Endothelial cell (in vitro differentiated cells): ENCODE measurements at regions not wholly inside any gene's neighbourhood (a gene's known extent, or its start where the extent isn't known, plus 50 kb on each side); places are given as distances from the start of the nearest gene placed in this dataset.

Experiments
- DNase-seq: peaks from one replicate; pipeline ENCODE4 v3.0.0; 2021; ENCODE audit warnings: low spot score
- H3K27ac Mint-ChIP-seq: one replicate; pipeline ENCODE4 v1.8.0; 2021; ENCODE audit warnings: mixed read lengths, inconsistent platforms; ENCODE audit not compliant: unreplicated experiment
- H3K27me3 Mint-ChIP-seq: one replicate; pipeline ENCODE4 v1.8.0; 2021; ENCODE audit warnings: mild to moderate bottlenecking, moderate library complexity, mixed read lengths, inconsistent platforms; ENCODE audit not compliant: unreplicated experiment
- H3K36me3 Mint-ChIP-seq: one replicate; pipeline ENCODE4 v1.8.0; 2021; ENCODE audit warnings: mild to moderate bottlenecking, low read depth, mixed read lengths, inconsistent platforms; ENCODE audit not compliant: unreplicated experiment
- H3K4me1 Mint-ChIP-seq: one replicate; pipeline ENCODE4 v1.8.0; 2021; ENCODE audit warnings: mild to moderate bottlenecking, mixed read lengths, inconsistent platforms; ENCODE audit not compliant: unreplicated experiment
- H3K4me3 Mint-ChIP-seq: one replicate; pipeline ENCODE4 v1.8.0; 2021; ENCODE audit warnings: mild to moderate bottlenecking, mixed read lengths, inconsistent platforms; ENCODE audit not compliant: unreplicated experiment
- H3K9me3 Mint-ChIP-seq: one replicate; pipeline ENCODE4 v1.8.0; 2021; ENCODE audit warnings: mixed read lengths, inconsistent platforms; ENCODE audit not compliant: unreplicated experiment
- TF ChIP-seq, protein P1 (sequence below): fragments of 200-600 bp; sonication (generic); IDR thresholded peaks from one replicate; pipeline ENCODE4 v1.5.0; 2021; ENCODE audit warnings: antibody characterized with exemption; ENCODE audit not compliant: unreplicated experiment

DNA sequence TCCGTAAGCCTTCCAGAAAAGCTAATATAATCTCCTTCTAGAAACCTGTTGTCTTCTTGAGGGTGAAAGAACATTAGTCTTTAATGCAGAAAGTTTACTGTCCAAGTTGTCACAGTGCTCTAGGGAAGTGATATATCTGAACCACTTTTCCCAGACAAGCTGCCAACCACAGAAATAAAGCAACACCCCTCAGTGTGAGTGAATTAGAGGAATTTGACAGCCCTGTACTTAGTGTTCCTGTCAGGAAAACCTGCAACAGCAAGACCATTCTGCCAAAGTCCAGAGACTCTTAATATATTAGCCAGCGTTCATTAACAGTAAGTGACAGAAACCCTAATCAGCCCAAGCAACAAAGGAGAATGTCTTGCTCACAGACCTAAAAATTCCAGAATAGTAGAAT, 137.7 kb downstream of the KATNIP start:
- no peak for DNase-seq
- peaks cover 7% of the 10 kb centered on the region for H3K36me3 Mint-ChIP-seq
- TF ChIP-seq, protein P1, sequence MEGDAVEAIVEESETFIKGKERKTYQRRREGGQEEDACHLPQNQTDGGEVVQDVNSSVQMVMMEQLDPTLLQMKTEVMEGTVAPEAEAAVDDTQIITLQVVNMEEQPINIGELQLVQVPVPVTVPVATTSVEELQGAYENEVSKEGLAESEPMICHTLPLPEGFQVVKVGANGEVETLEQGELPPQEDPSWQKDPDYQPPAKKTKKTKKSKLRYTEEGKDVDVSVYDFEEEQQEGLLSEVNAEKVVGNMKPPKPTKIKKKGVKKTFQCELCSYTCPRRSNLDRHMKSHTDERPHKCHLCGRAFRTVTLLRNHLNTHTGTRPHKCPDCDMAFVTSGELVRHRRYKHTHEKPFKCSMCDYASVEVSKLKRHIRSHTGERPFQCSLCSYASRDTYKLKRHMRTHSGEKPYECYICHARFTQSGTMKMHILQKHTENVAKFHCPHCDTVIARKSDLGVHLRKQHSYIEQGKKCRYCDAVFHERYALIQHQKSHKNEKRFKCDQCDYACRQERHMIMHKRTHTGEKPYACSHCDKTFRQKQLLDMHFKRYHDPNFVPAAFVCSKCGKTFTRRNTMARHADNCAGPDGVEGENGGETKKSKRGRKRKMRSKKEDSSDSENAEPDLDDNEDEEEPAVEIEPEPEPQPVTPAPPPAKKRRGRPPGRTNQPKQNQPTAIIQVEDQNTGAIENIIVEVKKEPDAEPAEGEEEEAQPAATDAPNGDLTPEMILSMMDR: no peak
- H3K27ac Mint-ChIP-seq: no peak overlapping the region
- H3K27me3 Mint-ChIP-seq: no peaks in the 10 kb centered on the region
- no peak overlapping the region for H3K4me3 Mint-ChIP-seq
- H3K4me1 Mint-ChIP-seq: no peaks in the 10 kb centered on the region
- no peaks in the 10 kb centered on the region for H3K9me3 Mint-ChIP-seq

DNA sequence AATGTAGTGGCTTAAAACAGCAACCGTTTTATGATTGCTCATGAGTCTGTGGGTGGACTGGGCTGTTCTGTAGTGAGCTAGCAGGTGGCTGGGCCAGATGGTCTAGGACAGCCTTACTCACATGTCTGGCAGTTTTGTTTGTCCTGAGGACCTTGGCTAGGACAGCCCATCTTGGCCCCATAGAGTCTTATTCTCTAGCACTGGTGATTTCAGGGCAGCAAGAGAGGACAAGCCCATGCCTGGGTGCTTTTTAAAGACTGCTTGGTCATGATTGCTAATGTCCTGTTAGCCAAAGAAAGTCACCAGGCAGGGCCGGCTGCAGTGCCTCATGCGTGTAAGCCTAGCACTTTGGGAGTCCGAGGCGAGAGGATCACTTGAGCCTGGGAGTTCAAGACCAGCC, 139.8 kb downstream of the KATNIP start:
- H3K4me1 Mint-ChIP-seq: no peaks in the 10 kb centered on the region
- H3K4me3 Mint-ChIP-seq: no peak overlapping the region
- TF ChIP-seq, protein P1: no peak
- no peak for DNase-seq
- H3K27me3 Mint-ChIP-seq: no peaks in the 10 kb centered on the region
- no peak overlapping the region for H3K27ac Mint-ChIP-seq
- no peaks in the 10 kb centered on the region for H3K9me3 Mint-ChIP-seq
- H3K36me3 Mint-ChIP-seq: no peaks in the 10 kb centered on the region

DNA sequence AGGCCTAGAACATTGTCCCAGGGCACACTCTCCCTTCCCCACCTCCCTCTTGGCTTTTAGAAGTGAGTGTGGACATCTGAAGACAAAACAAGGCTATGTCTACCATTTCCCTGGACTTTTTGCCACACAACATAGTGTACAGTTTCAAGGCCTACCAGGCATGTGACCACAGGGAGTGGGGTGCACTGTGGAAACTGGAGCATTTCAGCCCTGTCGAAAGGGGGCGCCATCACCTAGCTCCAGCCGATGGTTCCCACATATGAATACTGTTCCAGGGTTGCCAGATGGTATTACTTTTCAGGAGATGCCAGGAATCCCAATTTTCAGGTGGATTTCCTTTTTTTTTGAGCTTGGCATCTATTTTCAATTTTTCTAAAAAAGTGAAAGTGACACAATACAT, 140.7 kb downstream of the KATNIP start:
- Mint-ChIP-seq H3K27ac (no peak overlapping the region), H3K27me3 (no peaks in the 10 kb centered on the region), H3K4me1 (no peaks in the 10 kb centered on the region), H3K4me3 (no peak overlapping the region), H3K36me3 (no peaks in the 10 kb centered on the region), H3K9me3 (no peaks in the 10 kb centered on the region)
- TF ChIP-seq, protein P1: peak; percentile 52
- DNase-seq: peak; percentile 36

DNA sequence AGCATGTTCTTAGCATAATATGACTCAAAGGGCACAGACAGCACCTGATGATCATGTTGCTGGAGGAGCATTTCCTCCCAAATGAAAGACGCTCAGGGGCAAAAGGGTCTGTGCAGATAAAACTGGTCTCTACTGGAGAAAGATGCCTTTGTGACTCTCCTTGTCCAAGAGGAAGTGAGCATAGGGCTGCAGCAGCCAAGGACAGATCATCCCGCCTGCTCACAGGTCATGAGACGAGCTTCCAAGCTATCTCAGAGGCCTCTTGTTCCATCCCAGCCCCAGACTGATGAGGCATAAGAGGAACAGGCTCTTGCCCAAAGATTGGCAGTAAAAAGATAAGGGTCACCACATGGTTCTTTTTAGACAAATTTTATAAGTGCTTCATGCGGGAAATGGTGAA, 141.8 kb downstream of the KATNIP start:
- Mint-ChIP-seq H3K27me3 (no peaks in the 10 kb centered on the region), H3K4me3 (no peak overlapping the region), H3K4me1 (no peaks in the 10 kb centered on the region), H3K36me3 (no peaks in the 10 kb centered on the region), H3K27ac (no peak overlapping the region), H3K9me3 (no peaks in the 10 kb centered on the region)
- DNase-seq: no peak
- TF ChIP-seq, protein P1: no peak

DNA sequence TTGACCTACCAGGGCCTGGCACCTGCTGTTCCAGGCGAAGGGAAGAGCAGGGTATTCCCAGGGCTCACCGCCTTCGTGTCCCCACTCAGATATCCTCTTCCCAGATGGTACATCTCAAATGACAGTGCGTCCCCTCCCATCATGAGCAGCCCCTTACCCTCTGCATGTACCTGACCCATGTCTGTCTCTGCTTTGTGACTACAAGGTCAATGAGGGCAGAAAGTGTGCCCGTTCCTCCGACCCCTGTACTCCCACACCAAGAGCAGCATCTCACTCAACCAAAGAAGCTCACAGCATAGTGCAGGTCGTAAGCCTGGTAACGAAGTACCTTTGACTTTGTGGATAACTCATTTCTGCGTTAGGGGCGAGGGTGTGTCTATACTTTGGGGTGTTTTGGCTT, 142.6 kb downstream of the KATNIP start:
- TF ChIP-seq, protein P1: no peak
- no peaks in the 10 kb centered on the region for H3K4me1 Mint-ChIP-seq
- H3K27ac Mint-ChIP-seq: no peak overlapping the region
- no peaks in the 10 kb centered on the region for H3K27me3 Mint-ChIP-seq
- H3K4me3 Mint-ChIP-seq: no peak overlapping the region
- DNase-seq: no peak
- no peaks in the 10 kb centered on the region for H3K9me3 Mint-ChIP-seq
- H3K36me3 Mint-ChIP-seq: no peaks in the 10 kb centered on the region
